C4-2B (cell line): ENCODE measurements at regions not wholly inside any gene's neighbourhood (a gene's known extent, or its start where the extent isn't known, plus 50 kb on each side); places are given as distances from the start of the nearest gene placed in this dataset.
"Not testable (repeated sequence)": the region's sequence is repeated elsewhere in the genome, so short reads cannot be mapped to it uniquely, and the experiment has no call there.

Source experiments
- CTCF ChIP-seq: fragments of 450-650 bp; conservative IDR thresholded peaks from 2 replicates; pipeline ENCODE4 v1.5.1; 2017; ENCODE audit warnings: mild to moderate bottlenecking
- ZFX ChIP-seq: fragments of 450-650 bp; IDR thresholded peaks from 2 replicates; pipeline ENCODE4 v1.6.1; 2017

DNA sequence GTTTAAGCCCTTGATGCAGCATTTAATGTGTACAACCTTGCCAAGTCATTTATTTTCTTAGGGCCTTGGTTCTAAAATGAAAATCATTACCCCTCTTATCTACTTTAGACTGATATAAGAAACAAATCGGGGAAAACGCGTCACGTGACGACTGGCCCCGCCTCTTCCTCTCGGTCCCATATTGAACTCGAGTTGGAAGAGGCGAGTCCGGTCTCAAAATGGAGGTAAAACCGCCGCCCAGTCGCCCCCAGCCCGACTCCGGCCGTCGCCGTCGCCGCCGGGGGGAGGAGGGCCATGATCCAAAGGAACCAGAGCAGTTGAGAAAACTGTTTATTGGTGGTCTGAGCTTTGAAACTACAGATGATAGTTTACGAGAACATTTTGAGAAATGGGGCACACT, 449.8 kb upstream of the FRG2C start:
- TF ChIP-seq CTCF, ZFX: not testable (repeated sequence)
